ENCODE measurements at regions not wholly inside any gene's neighbourhood (a gene's known extent, or its start where the extent isn't known, plus 50 kb on each side); places are given as distances from the start of the nearest gene placed in this dataset.

GRCh38 chr4:188268131-188268908 lies 129.1 kb downstream of the TRIML1 start:
- TF ChIP-seq, protein P1, sequence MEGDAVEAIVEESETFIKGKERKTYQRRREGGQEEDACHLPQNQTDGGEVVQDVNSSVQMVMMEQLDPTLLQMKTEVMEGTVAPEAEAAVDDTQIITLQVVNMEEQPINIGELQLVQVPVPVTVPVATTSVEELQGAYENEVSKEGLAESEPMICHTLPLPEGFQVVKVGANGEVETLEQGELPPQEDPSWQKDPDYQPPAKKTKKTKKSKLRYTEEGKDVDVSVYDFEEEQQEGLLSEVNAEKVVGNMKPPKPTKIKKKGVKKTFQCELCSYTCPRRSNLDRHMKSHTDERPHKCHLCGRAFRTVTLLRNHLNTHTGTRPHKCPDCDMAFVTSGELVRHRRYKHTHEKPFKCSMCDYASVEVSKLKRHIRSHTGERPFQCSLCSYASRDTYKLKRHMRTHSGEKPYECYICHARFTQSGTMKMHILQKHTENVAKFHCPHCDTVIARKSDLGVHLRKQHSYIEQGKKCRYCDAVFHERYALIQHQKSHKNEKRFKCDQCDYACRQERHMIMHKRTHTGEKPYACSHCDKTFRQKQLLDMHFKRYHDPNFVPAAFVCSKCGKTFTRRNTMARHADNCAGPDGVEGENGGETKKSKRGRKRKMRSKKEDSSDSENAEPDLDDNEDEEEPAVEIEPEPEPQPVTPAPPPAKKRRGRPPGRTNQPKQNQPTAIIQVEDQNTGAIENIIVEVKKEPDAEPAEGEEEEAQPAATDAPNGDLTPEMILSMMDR (IDR thresholded peaks at IDR 0.05), result no peak
- H3K27me3 ChIP-seq, result no peaks in the 10 kb centered on the region

GRCh38 chr4:188270273-188271069 lies 131.2 kb downstream of the TRIML1 start:
- H3K27ac ChIP-seq, result no peak overlapping the region
- no peaks in the 10 kb centered on the region for H3K9me3 ChIP-seq
- no peaks in the 10 kb centered on the region for H3K36me3 ChIP-seq
- TF ChIP-seq, protein P1 (IDR thresholded peaks at IDR 0.05), result no peak
- H3K27me3 ChIP-seq, result no peaks in the 10 kb centered on the region
- no peaks in the 10 kb centered on the region for H3K4me1 ChIP-seq (ENCODE audit: control insufficient read depth in 1 of 2, insufficient read depth in 1 of 2, low read depth in 1 of 2, low read length in 1 of 2)
- H3K4me3 ChIP-seq (ENCODE audit: low read depth in 1 of 2, low read length in 1 of 2), result no peak overlapping the region

More at GRCh38 chr4:188268131-188268908, 129.1 kb downstream of the TRIML1 start:
- Histone ChIP-seq H3K4me3 (ENCODE audit: low read depth in 1 of 2, low read length in 1 of 2) (no peak overlapping the region), H3K36me3 (no peaks in the 10 kb centered on the region), H3K27ac (no peak overlapping the region), H3K9me3 (no peaks in the 10 kb centered on the region), H3K4me1 (ENCODE audit: control insufficient read depth in 1 of 2, insufficient read depth in 1 of 2, low read depth in 1 of 2, low read length in 1 of 2) (no peaks in the 10 kb centered on the region)

DNA sequence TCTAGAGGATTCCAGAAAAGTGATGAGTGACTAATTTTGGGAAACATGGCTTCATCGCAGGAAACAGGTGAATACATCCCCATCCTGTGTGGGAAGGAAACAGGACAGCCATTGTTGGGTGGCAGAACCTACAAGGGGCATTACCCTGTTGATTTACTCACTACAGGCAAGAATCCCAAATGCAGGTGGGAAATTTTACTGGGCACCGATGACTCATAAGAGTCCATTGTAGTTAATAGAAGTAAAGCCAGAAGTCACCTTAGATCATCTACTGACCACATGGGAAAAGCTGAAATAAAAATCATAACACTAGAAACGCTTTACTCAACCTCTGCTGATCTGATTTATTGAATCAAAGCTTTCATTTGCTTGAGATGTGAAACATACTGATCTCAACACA lies 136.4 kb downstream of the TRIML1 start:
- TF ChIP-seq, protein P1 (IDR thresholded peaks at IDR 0.05), result no peak
- Histone ChIP-seq H3K4me3 (ENCODE audit: low read depth in 1 of 2, low read length in 1 of 2) (no peak overlapping the region), H3K4me1 (ENCODE audit: control insufficient read depth in 1 of 2, insufficient read depth in 1 of 2, low read depth in 1 of 2, low read length in 1 of 2) (no peaks in the 10 kb centered on the region)

GRCh38 chr4:188279184-188279583 lies 139.9 kb downstream of the TRIML1 start:
- Histone ChIP-seq H3K4me1 (ENCODE audit: control insufficient read depth in 1 of 2, insufficient read depth in 1 of 2, low read depth in 1 of 2, low read length in 1 of 2) (no peaks in the 10 kb centered on the region), H3K27me3 (peaks cover 18% of the 10 kb centered on the region), H3K27ac (no peak overlapping the region), H3K4me3 (ENCODE audit: low read depth in 1 of 2, low read length in 1 of 2) (no peak overlapping the region), H3K36me3 (no peaks in the 10 kb centered on the region), H3K9me3 (no peaks in the 10 kb centered on the region)
- TF ChIP-seq, protein P1 (IDR thresholded peaks at IDR 0.05), result no peak

More for the DNA sequence above, 136.4 kb downstream of the TRIML1 start:
- Histone ChIP-seq H3K9me3 (no peaks in the 10 kb centered on the region), H3K27me3 (no peaks in the 10 kb centered on the region), H3K27ac (no peak overlapping the region), H3K36me3 (no peaks in the 10 kb centered on the region)

DNA sequence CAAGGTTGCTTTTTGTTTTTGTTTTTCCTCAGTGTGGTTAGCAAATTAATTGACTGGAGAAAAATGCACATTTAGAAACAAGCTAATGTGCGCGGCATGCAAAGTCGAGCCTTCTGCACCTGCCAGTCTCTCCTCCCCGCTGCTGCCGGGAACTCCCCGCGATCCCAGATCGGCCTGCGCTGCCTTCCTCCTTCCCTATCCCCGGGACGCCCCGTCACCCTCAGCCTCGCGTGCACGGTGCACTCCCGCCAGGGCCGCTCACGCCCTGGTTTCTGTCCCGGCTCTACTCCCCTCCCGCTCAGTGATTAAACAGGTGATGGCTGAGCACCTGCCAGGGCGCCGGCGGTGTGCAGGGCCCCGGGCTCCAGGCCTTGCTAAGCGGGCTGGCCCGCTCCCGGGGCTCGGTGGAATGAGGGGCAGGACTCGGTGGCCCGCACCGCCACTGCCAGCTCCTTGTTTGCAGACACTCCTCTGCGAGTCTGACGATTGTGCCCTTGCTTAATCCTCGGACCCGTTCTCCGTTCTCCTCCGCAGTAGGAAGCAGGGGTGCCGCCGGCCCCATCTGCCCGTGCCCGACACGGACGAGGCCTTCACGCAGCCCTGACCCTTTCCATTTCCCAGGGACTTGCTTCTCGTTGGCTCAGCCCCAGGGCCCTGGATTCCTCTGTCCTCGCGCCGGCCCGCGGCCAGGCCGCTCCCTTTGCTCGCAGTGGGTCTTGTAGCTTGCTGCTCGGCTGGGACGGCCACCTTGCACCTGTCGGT lies 143.4 kb downstream of the TRIML1 start:
- H3K27me3 ChIP-seq, result peaks cover 18% of the 10 kb centered on the region
- H3K4me3 ChIP-seq (ENCODE audit: low read depth in 1 of 2, low read length in 1 of 2), result no peak overlapping the region
- no peak overlapping the region for H3K27ac ChIP-seq
- H3K9me3 ChIP-seq, result no peaks in the 10 kb centered on the region
- no peaks in the 10 kb centered on the region for H3K36me3 ChIP-seq
- TF ChIP-seq, protein P1 (IDR thresholded peaks at IDR 0.05), result no peak
- no peaks in the 10 kb centered on the region for H3K4me1 ChIP-seq (ENCODE audit: control insufficient read depth in 1 of 2, insufficient read depth in 1 of 2, low read depth in 1 of 2, low read length in 1 of 2)

Measured in neutrophil (primary cell).